Endothelial cell of umbilical vein (primary cell): ENCODE measurements at regions not wholly inside any gene's neighbourhood (a gene's known extent, or its start where the extent isn't known, plus 50 kb on each side); places are given as distances from the start of the nearest gene placed in this dataset.

Experiments
- BruUV-seq: library from RNA; stranded (reverse); fragments of 400-500 nt; replicated peaks from 2 replicates; lab custom pipeline; 2021; lab: Mats Ljungman, UMichigan
- CTCF ChIA-PET: fragments of 300-600, 350-600 bp; sonication (Branson Sonifier 250); formaldehyde crosslinking; loops from one replicate; lab custom pipeline; 2021; ENCODE audit warnings: antibody characterized with exemption, inconsistent platforms; lab: Charles Lee
- POLR2A ChIA-PET: fragments of 300-600, 350-600 bp; sonication (Branson Sonifier 250); formaldehyde crosslinking; loops from one replicate; lab custom pipeline; 2021; ENCODE audit warnings: antibody characterized with exemption, inconsistent platforms; lab: Charles Lee
- DNase-seq: peaks from one replicate; pipeline ENCODE4 v3.0.0-alpha.2; 2011; ENCODE audit warnings: low read depth, low spot score
- FAIRE-seq: peaks from 2 replicates; lab custom pipeline; 2011; peaks lifted over from hg19 to GRCh38; lab: Jason Lieb, UNC
- H2AFZ ChIP-seq: 2 replicates; pipeline ENCODE4 v1.6.0; 2012; ENCODE audit warnings: low read depth, low read length, control low read depth, inconsistent platforms
- H3K27ac ChIP-seq: 2 replicates; pipeline ENCODE4 v1.5.1; 2011; ENCODE audit warnings: low read depth, mild to moderate bottlenecking, control low read depth, low read length, moderate library complexity; ENCODE audit not compliant: insufficient read depth
- H3K27me3 ChIP-seq, 2 experiments: 2 replicates each; pipeline versions ENCODE4 v1.6.0 to v1.6.1; 2011; ENCODE audit warnings: low read length in 2 of 2, mixed read lengths in 1 of 2; ENCODE audit not compliant: control insufficient read depth in 2 of 2, insufficient read depth in 2 of 2
- H3K36me3 ChIP-seq, 2 experiments: 2 replicates in 1 of 2; 3 replicates in 1 of 2; pipeline ENCODE4 v1.5.1; 2011; ENCODE audit warnings: low read length in 2 of 2, mild to moderate bottlenecking in 1 of 2, moderate library complexity in 1 of 2; ENCODE audit not compliant: control insufficient read depth in 2 of 2, insufficient read depth in 2 of 2; ENCODE audit errors: extremely low read depth in 1 of 2
- H3K4me1 ChIP-seq: 3 replicates; pipeline ENCODE4 v1.5.1; 2011; ENCODE audit warnings: mild to moderate bottlenecking, low read length; ENCODE audit not compliant: control insufficient read depth, insufficient read depth; ENCODE audit errors: extremely low read depth
- H3K4me2 ChIP-seq: 2 replicates; pipeline ENCODE4 v1.6.1; 2011; ENCODE audit warnings: low read length, control low read depth, mixed read lengths; ENCODE audit not compliant: insufficient read depth
- H3K4me3 ChIP-seq, 3 experiments: fragments of 200-600 bp in 1 of 3; sonication (generic), shearing (Covaris generic) in 1 of 3; replicated peaks in 1 of 3; 2 replicates each; pipeline ENCODE4 v1.5.1; 2011 to 2016; ENCODE audit warnings: control low read depth in 3 of 3, low read length in 3 of 3, mild to moderate bottlenecking in 2 of 3, inconsistent platforms in 1 of 3, low read depth in 1 of 3, moderate library complexity in 1 of 3; ENCODE audit not compliant: insufficient read depth in 1 of 3
- H3K79me2 ChIP-seq: 2 replicates; pipeline ENCODE4 v1.6.0; 2012; ENCODE audit warnings: low read length, inconsistent platforms; ENCODE audit not compliant: control insufficient read depth, insufficient read depth
- H3K9ac ChIP-seq: replicated peaks from 2 replicates; pipeline ENCODE3; 2011; ENCODE audit warnings: low read length, control low read depth; ENCODE audit not compliant: insufficient read depth; ENCODE audit errors: extremely low read depth
- H3K9me1 ChIP-seq: replicated peaks from 3 replicates; pipeline ENCODE4 v1.6.0; 2011; ENCODE audit warnings: mild to moderate bottlenecking, low read length; ENCODE audit not compliant: control insufficient read depth, insufficient read depth; ENCODE audit errors: extremely low read depth
- H3K9me3 ChIP-seq: replicated peaks from 2 replicates; pipeline ENCODE4 v1.5.1; 2012; ENCODE audit warnings: low read length, inconsistent platforms; ENCODE audit not compliant: control insufficient read depth, insufficient read depth
- H4K20me1 ChIP-seq: replicated peaks from 2 replicates; pipeline ENCODE3; 2011; ENCODE audit warnings: mild to moderate bottlenecking, low read length; ENCODE audit not compliant: control insufficient read depth, insufficient read depth; ENCODE audit errors: extremely low read depth
- CTCF ChIP-seq, 2 donors: IDR thresholded peaks; 1 replicate in 1 of 2; 2 replicates in 1 of 2; pipeline ENCODE4 v1.5.1; 2011; ENCODE audit warnings: low read length in 2 of 2, mild to moderate bottlenecking in 2 of 2, moderate library complexity in 2 of 2, control low read depth in 1 of 2, inconsistent platforms in 1 of 2, low read depth in 1 of 2; ENCODE audit not compliant: insufficient read depth in 1 of 2; ENCODE audit errors: extremely low read depth in 1 of 2
- EZH2 ChIP-seq: IDR thresholded peaks from 2 replicates; pipeline ENCODE4 v1.6.1; 2012; ENCODE audit warnings: borderline replicate concordance, low read depth, mild to moderate bottlenecking, moderate library complexity, low read length, inconsistent platforms; ENCODE audit not compliant: severe bottlenecking
- FOS ChIP-seq: IDR thresholded peaks from 2 replicates; pipeline ENCODE4 v1.6.1; 2011; ENCODE audit warnings: mild to moderate bottlenecking, low read length, moderate library complexity, borderline replicate concordance; ENCODE audit not compliant: insufficient read depth
- GATA2 ChIP-seq: IDR thresholded peaks from 2 replicates; pipeline ENCODE4 v1.7.0; 2011; ENCODE audit warnings: low read depth, mild to moderate bottlenecking, moderate library complexity, mixed read lengths, low read length; ENCODE audit not compliant: insufficient read length, insufficient read depth
- JUN ChIP-seq: IDR thresholded peaks from 2 replicates; pipeline ENCODE4 v1.6.1; 2011; ENCODE audit warnings: borderline replicate concordance, low read depth; ENCODE audit not compliant: insufficient read length, insufficient read depth
- MAX ChIP-seq: IDR thresholded peaks from 2 replicates; pipeline ENCODE4 v1.6.1; 2011; ENCODE audit not compliant: insufficient read depth, insufficient read length
- MYC ChIP-seq: IDR thresholded peaks from one replicate; pipeline ENCODE4 v1.6.1; 2011; ENCODE audit warnings: mild to moderate bottlenecking, low read depth, low read length
- POLR2A ChIP-seq: IDR thresholded peaks from 2 replicates; pipeline ENCODE4 v1.6.1; 2012; ENCODE audit warnings: low read depth, mild to moderate bottlenecking, control low read depth, low read length
- POLR2AphosphoS5 ChIP-seq: IDR thresholded peaks from 2 replicates; pipeline ENCODE4 v1.6.1; 2012; ENCODE audit warnings: low read depth, mild to moderate bottlenecking, control low read depth, low read length, moderate library complexity; ENCODE audit not compliant: insufficient read depth
- dilution Hi-C: fragments of 300-500 bp; cut with MboI; formaldehyde crosslinking; loops from one replicate; pipeline ENCODE4 v1.15.0; 2019; ENCODE audit warnings: low sequenced_read_pairs; ENCODE audit not compliant: extremely low pct_ligation_motif_present
- intact Hi-C: fragments of 100-400 bp; cut with micrococcal nuclease; formaldehyde crosslinking; loops from one replicate; pipeline ENCODE4 v1.10.0; 2022

DNA sequence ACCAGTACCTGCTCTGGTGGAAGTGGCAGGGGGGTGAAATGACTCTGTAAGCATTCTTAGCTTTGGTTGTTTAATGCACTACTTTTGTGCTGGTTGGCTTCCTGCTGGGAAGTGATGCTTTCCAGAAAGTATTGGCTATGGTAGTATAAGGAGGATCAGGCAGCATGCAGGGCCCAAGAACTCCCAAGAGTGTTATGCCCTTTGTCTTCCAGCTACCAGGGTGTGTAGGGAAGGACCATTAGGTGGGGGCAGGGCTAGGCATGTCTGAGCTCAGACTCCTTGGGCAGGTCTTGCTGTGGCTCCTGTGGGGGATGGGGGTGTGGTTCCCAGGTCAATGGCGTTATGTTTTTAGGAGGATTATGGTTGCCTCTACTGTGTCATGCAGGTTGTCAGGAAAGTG, 135.8 kb upstream of the TRPC7 start:
- Histone ChIP-seq H3K4me3 (no peak overlapping the region), H3K36me3 (no peaks in the 10 kb centered on the region), H3K9me3 (no peaks in the 10 kb centered on the region), H3K9ac (no peak overlapping the region), H3K4me2 (no peak overlapping the region), H4K20me1 (no peaks in the 10 kb centered on the region), H2AFZ (no peak overlapping the region), H3K79me2 (no peaks in the 10 kb centered on the region), H3K27ac (no peak overlapping the region), H3K4me1 (no peaks in the 10 kb centered on the region), H3K27me3 (peaks cover 0 to 6% of the 10 kb centered on the region in 2 experiments), H3K9me1 (no peaks in the 10 kb centered on the region)
- ChIA-PET CTCF (no interaction called here), POLR2A (no interaction called here)
- FAIRE-seq: no peak
- dilution Hi-C loops: no loop called here
- TF ChIP-seq MYC (no peak), MAX (no peak), JUN (no peak), POLR2AphosphoS5 (no peak), FOS (no peak), EZH2 (no peak), POLR2A (no peak), CTCF (IDR thresholded peaks at IDR 0.05; ENCODE audit: extremely low read depth in 1 of 2, insufficient read depth in 1 of 2, low read depth in 1 of 2, low read length in 2 of 2) (no peak), GATA2 (no peak)
- intact Hi-C loops: no loop called here
- BruUV-seq: no TSS peak
- DNase-seq: no peak
